ENCODE measurements at regions not wholly inside any gene's neighbourhood (a gene's known extent, or its start where the extent isn't known, plus 50 kb on each side); places are given as distances from the start of the nearest gene placed in this dataset.

GRCh38 chr5:26482810-26483375 lies 555.5 kb downstream of the CDH9 start:
- DNase-seq (no peak), ATAC-seq (no peak)
- no peaks in the 10 kb centered on the region for H3K4me1 Mint-ChIP-seq
- Histone ChIP-seq H3K27ac (ENCODE audit: low read length) (no peak overlapping the region), H3K4me3 (ENCODE audit: low read length) (no peak overlapping the region), H3K27me3 (ENCODE audit: control insufficient read depth, insufficient read depth, low read length) (no peaks in the 10 kb centered on the region), H3K9me3 (ENCODE audit: control insufficient read depth, insufficient read depth, low read length) (no peaks in the 10 kb centered on the region), H3K36me3 (ENCODE audit: control insufficient read depth, insufficient read depth, low read length) (no peaks in the 10 kb centered on the region), H3K4me1 (ENCODE audit: control insufficient read depth, insufficient read depth, low read length) (no peaks in the 10 kb centered on the region)
- no peak overlapping the region for H3K4me3 Mint-ChIP-seq
- H3K36me3 Mint-ChIP-seq = no peaks in the 10 kb centered on the region
- no peak overlapping the region for H3K27ac Mint-ChIP-seq
- TF ChIP-seq CTCF (IDR thresholded peaks at IDR 0.05) = no peak
- 72% methylated on average over 1 of the region's 2 CpGs for WGBS (ENCODE audit: insufficient coverage)
- H3K9me3 Mint-ChIP-seq = peaks cover 2 to 7% of the 10 kb centered on the region in 2 donors
- no peaks in the 10 kb centered on the region for H3K27me3 Mint-ChIP-seq (ENCODE audit: low read depth in 2 of 2)
- intact Hi-C loops (cut with micrococcal nuclease) = no loop called here

GRCh38 chr5:26482076-26482809 lies 556.1 kb downstream of the CDH9 start:
- H3K4me3 ChIP-seq (ENCODE audit: low read length) = no peak overlapping the region

GRCh38 chr5:26470439-26470838 lies 567.9 kb downstream of the CDH9 start:
- H3K4me1 ChIP-seq (ENCODE audit: control insufficient read depth, insufficient read depth, low read length) = no peaks in the 10 kb centered on the region
- no peak overlapping the region for H3K27ac ChIP-seq (ENCODE audit: low read length)
- H3K36me3 ChIP-seq (ENCODE audit: control insufficient read depth, insufficient read depth, low read length) = no peaks in the 10 kb centered on the region
- no peak for TF ChIP-seq CTCF (IDR thresholded peaks at IDR 0.05)
- Mint-ChIP-seq H3K36me3 (peaks cover 8% of the 10 kb centered on the region), H3K27ac (no peak overlapping the region), H3K4me3 (no peak overlapping the region), H3K9me3 (peaks cover 5 to 6% of the 10 kb centered on the region in 2 donors), H3K4me1 (no peaks in the 10 kb centered on the region), H3K27me3 (ENCODE audit: low read depth in 2 of 2) (no peaks in the 10 kb centered on the region)
- intact Hi-C loops (cut with micrococcal nuclease) = no loop called here
- no peak overlapping the region for H3K4me3 ChIP-seq (ENCODE audit: low read length)
- ATAC-seq = no peak
- DNase-seq = no peak
- H3K27me3 ChIP-seq (ENCODE audit: control insufficient read depth, insufficient read depth, low read length) = no peaks in the 10 kb centered on the region
- H3K9me3 ChIP-seq (ENCODE audit: control insufficient read depth, insufficient read depth, low read length) = peaks cover 2% of the 10 kb centered on the region

More at GRCh38 chr5:26482076-26482809, 556.1 kb downstream of the CDH9 start:
- Histone ChIP-seq H3K36me3 (ENCODE audit: control insufficient read depth, insufficient read depth, low read length) (no peaks in the 10 kb centered on the region), H3K9me3 (ENCODE audit: control insufficient read depth, insufficient read depth, low read length) (no peaks in the 10 kb centered on the region), H3K27me3 (ENCODE audit: control insufficient read depth, insufficient read depth, low read length) (no peaks in the 10 kb centered on the region), H3K4me1 (ENCODE audit: control insufficient read depth, insufficient read depth, low read length) (no peaks in the 10 kb centered on the region), H3K27ac (ENCODE audit: low read length) (no peak overlapping the region)
- DNase-seq (no peak), ATAC-seq (no peak)
- intact Hi-C loops (cut with micrococcal nuclease) = no loop called here
- H3K4me1 Mint-ChIP-seq = no peaks in the 10 kb centered on the region
- H3K9me3 Mint-ChIP-seq = peaks cover 0 to 7% of the 10 kb centered on the region in 2 donors
- no peaks in the 10 kb centered on the region for H3K27me3 Mint-ChIP-seq (ENCODE audit: low read depth in 2 of 2)
- H3K36me3 Mint-ChIP-seq = no peaks in the 10 kb centered on the region
- 72% methylated on average over 2 of the region's 5 CpGs for WGBS (ENCODE audit: insufficient coverage)
- TF ChIP-seq CTCF (IDR thresholded peaks at IDR 0.05) = no peak
- no peak overlapping the region for H3K27ac Mint-ChIP-seq
- H3K4me3 Mint-ChIP-seq = no peak overlapping the region

- Histone ChIP-seq H3K36me3 (ENCODE audit: control insufficient read depth, insufficient read depth, low read length) (no peaks in the 10 kb centered on the region), H3K4me3 (ENCODE audit: low read length) (no peak overlapping the region), H3K27me3 (ENCODE audit: control insufficient read depth, insufficient read depth, low read length) (no peaks in the 10 kb centered on the region), H3K9me3 (ENCODE audit: control insufficient read depth, insufficient read depth, low read length) (peaks cover 1% of the 10 kb centered on the region), H3K27ac (ENCODE audit: low read length) (no peak overlapping the region), H3K4me1 (ENCODE audit: control insufficient read depth, insufficient read depth, low read length) (no peaks in the 10 kb centered on the region)
- Mint-ChIP-seq H3K9me3 (peaks cover 21 to 23% of the 10 kb centered on the region in 2 donors), H3K4me3 (no peak overlapping the region), H3K27ac (no peak overlapping the region), H3K36me3 (peaks cover 12% of the 10 kb centered on the region), H3K27me3 (ENCODE audit: low read depth in 2 of 2) (no peaks in the 10 kb centered on the region), H3K4me1 (no peaks in the 10 kb centered on the region)
- ATAC-seq (no peak), DNase-seq (no peak)
- no CpG with 5 or more reads among the region's 1 CpG for WGBS (ENCODE audit: insufficient coverage)
- intact Hi-C loops (cut with micrococcal nuclease) = no loop called here
- TF ChIP-seq CTCF (IDR thresholded peaks at IDR 0.05) = no peak
These were observed 599.3 kb downstream of the CDH9 start for GRCh38 chr5:26439121-26439520.
